Fibroblast of lung (primary cell): ENCODE measurements at regions not wholly inside any gene's neighbourhood (a gene's known extent, or its start where the extent isn't known, plus 50 kb on each side); places are given as distances from the start of the nearest gene placed in this dataset.

ENCODE experiments used
- EZH2 ChIP-seq: IDR thresholded peaks from 2 replicates; pipeline ENCODE4 v1.5.1; 2012; ENCODE audit warnings: low read length, control low read depth, mild to moderate bottlenecking; ENCODE audit errors: missing control alignments
- TF ChIP-seq, protein P1 (sequence below), 2 donors: IDR thresholded peaks in 1 of 2; conservative IDR thresholded peaks in 1 of 2; 1 replicate in 1 of 2; 2 replicates in 1 of 2; pipeline ENCODE4 v1.5.1; 2011 to 2012; ENCODE audit warnings: low read length in 2 of 2, control low read depth in 1 of 2, inconsistent platforms in 1 of 2, low read depth in 1 of 2, mild to moderate bottlenecking in 1 of 2

DNA sequence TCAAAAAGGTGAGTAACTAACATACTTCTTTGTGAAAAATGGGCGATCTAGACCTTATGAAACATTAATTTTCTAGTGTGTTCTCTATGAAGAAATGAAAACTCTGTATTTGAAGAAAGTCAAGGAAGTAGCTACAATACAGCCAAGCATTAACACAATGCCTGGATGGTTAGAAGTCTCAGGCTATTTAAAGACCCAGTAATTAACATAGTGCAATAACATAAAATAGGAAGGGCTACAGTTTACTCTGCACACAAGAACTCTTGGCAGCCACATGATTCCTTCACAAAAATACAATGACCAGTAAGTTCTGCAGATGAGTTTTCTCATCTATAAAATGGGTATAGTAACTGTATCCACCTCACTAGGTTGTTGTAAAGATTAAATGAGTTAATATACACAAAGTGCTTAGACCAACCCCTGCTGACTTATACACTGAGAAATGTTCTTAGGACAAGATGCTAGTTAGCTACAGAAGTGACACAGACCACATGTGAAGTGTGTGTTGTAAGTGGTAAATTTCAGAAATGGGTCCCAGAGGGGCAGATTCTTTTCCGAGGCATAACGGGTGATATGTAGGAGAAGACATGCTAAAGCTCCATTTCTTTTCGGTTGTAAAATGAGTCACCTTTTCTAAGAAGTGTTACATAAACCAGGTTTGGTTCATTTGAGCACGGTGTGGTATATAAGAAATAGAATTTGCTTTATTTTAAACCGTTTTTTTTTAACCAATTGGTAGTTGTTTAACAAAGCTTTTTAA is 61.8 kb downstream of the CXCR4 start:
- TF ChIP-seq, protein P1, sequence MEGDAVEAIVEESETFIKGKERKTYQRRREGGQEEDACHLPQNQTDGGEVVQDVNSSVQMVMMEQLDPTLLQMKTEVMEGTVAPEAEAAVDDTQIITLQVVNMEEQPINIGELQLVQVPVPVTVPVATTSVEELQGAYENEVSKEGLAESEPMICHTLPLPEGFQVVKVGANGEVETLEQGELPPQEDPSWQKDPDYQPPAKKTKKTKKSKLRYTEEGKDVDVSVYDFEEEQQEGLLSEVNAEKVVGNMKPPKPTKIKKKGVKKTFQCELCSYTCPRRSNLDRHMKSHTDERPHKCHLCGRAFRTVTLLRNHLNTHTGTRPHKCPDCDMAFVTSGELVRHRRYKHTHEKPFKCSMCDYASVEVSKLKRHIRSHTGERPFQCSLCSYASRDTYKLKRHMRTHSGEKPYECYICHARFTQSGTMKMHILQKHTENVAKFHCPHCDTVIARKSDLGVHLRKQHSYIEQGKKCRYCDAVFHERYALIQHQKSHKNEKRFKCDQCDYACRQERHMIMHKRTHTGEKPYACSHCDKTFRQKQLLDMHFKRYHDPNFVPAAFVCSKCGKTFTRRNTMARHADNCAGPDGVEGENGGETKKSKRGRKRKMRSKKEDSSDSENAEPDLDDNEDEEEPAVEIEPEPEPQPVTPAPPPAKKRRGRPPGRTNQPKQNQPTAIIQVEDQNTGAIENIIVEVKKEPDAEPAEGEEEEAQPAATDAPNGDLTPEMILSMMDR (conservative IDR thresholded peaks at IDR 0.05 in 1 of 2, IDR thresholded peaks at IDR 0.05 in 1 of 2; ENCODE audit: low read depth in 1 of 2, low read length in 2 of 2): no peak
- no peak for TF ChIP-seq EZH2
